Fibroblast of mammary gland (primary cell): ENCODE measurements at regions not wholly inside any gene's neighbourhood (a gene's known extent, or its start where the extent isn't known, plus 50 kb on each side); places are given as distances from the start of the nearest gene placed in this dataset.

Source experiments
- DNase-seq: peaks from one replicate; pipeline ENCODE4 v3.0.0-alpha.2; 2010; ENCODE audit warnings: low read depth
- H3K4me3 ChIP-seq: 2 replicates; pipeline ENCODE4 v1.5.1; 2011; ENCODE audit warnings: low read depth, mild to moderate bottlenecking, low read length, moderate library complexity; ENCODE audit not compliant: control insufficient read depth
- TF ChIP-seq, protein P1 (sequence below): conservative IDR thresholded peaks from 2 replicates; pipeline ENCODE4 v1.5.1; 2011; ENCODE audit warnings: low read depth, low read length, inconsistent platforms; ENCODE audit not compliant: control insufficient read depth, insufficient read depth

DNA sequence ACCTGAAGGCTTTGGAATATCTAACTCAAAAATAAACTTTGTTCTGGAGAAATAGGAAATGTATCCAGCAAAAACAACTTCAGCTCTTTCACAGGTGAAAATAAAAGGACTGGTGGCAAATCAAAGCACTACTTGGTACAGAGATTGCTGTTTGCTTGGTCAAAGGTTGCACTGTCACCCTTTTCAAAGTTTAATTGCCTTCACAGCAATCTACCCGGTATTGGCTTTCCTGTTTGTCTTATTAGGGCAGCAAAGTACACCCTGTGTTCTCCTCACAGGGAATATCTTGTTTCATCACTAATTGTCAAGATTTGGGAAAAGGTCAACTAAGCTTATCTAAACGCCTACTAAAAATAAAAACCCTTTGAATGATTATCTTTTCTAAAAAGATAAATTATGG lies 214.1 kb upstream of the ADCY2 start:
- TF ChIP-seq, protein P1, sequence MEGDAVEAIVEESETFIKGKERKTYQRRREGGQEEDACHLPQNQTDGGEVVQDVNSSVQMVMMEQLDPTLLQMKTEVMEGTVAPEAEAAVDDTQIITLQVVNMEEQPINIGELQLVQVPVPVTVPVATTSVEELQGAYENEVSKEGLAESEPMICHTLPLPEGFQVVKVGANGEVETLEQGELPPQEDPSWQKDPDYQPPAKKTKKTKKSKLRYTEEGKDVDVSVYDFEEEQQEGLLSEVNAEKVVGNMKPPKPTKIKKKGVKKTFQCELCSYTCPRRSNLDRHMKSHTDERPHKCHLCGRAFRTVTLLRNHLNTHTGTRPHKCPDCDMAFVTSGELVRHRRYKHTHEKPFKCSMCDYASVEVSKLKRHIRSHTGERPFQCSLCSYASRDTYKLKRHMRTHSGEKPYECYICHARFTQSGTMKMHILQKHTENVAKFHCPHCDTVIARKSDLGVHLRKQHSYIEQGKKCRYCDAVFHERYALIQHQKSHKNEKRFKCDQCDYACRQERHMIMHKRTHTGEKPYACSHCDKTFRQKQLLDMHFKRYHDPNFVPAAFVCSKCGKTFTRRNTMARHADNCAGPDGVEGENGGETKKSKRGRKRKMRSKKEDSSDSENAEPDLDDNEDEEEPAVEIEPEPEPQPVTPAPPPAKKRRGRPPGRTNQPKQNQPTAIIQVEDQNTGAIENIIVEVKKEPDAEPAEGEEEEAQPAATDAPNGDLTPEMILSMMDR, result no peak
- H3K4me3 ChIP-seq, result no peak overlapping the region
- DNase-seq, result no peak

DNA sequence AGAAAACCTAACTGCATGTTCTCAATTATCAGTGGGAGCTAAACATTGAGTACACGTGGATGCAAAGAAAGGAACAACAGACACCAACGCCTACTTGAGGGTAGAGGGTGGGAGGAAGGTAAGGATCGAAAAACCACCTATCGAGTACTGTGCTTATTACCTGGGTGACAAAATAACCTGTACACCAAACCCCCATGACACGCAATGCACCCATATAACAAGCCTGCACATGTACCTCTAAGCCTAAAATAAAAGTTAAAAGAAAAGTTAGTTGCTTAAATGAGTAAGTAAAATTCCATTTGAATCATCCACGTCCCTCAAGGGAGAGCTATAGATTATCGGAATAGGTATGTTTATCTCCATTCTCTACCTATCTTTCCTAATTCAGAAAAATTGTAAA lies 210.2 kb upstream of the ADCY2 start:
- no peak for DNase-seq
- TF ChIP-seq, protein P1, result no peak
- H3K4me3 ChIP-seq, result no peak overlapping the region

DNA sequence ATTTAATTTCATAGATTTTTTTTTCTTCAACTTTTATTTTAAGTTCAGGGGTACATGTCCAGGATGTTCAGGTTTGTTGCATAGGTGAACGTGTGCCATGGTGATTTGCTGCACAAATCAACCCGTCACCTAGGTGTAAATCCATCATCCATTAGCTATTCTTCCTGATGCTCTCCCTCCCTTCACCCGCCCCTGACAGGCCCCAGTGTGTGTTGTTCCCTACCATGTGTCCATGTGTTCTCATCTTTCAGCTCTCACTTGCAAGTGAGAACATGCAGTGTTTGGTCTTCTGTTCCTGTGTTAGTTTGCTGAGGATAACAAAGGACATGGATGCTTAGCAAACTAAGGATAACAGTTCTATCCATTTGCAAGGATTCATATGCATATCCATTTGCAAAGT lies 209.1 kb upstream of the ADCY2 start:
- no peak for DNase-seq
- TF ChIP-seq, protein P1, result no peak
- H3K4me3 ChIP-seq, result no peak overlapping the region

DNA sequence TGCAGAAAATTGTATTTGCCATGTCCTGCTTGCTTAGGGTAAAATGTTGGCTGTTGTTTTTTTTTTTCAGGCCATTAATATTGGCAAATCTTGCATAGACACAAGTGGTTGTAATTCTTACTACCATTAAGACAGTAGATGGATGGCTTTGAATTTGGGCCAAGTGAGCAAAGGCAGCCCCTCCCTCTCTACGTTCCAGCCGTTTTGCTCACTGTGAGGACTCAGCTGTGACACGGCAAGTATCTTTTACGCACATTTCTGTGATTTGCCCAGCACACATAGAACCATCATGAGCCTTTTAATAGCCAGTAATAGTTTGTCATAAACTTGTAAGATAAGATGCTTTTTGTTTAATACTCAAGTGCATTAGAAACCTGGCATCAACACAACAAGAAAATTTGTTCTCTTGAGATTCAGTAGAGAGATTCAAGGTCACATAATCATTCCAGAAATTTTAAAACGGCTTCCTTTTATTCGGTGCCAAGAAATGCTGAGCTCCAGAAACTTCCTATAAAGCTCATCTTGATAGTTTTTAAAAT lies 205.2 kb upstream of the ADCY2 start:
- TF ChIP-seq, protein P1, result no peak
- H3K4me3 ChIP-seq, result no peak overlapping the region
- no peak for DNase-seq

DNA sequence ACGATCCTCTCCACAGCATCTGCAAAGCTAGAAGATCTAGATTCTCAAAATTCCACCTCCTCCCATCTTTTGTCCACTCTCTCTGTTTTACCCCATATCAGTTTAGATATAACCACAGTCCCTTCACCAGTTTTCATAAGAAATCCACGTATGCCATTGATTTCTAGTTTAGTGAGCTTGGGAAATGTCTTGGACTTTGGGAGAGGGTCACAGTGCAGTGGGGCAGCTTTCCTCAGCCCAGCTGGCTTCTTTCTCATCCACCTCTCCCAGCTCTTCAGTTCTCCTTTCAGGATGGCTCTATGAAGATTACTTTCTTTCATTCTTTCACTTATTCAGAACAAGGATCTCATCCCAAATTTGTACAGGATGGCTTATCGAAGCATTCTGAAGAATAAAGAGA lies 203.9 kb upstream of the ADCY2 start:
- TF ChIP-seq, protein P1, result no peak
- no peak overlapping the region for H3K4me3 ChIP-seq
- DNase-seq, result no peak

DNA sequence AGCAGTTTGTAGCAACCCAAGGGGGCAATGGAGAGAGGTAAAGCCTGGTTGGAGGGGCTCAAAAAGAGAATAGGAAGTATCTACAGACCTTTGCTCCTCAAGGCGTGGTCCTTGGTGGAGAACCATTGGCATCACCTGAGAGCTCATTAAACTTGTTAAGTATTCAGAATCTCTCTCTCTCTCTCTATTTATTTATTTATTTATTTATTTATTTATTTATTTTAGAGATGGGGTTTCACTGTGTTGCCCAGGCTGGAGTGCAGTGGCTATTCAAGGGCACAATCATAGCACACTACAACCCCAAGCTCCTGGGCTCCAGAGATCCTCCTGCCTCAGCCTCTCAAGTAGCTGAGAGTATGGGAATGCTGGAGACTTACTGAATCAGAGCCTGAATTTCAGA lies 193.1 kb upstream of the ADCY2 start:
- TF ChIP-seq, protein P1, result no peak
- H3K4me3 ChIP-seq, result no peak overlapping the region
- no peak for DNase-seq

DNA sequence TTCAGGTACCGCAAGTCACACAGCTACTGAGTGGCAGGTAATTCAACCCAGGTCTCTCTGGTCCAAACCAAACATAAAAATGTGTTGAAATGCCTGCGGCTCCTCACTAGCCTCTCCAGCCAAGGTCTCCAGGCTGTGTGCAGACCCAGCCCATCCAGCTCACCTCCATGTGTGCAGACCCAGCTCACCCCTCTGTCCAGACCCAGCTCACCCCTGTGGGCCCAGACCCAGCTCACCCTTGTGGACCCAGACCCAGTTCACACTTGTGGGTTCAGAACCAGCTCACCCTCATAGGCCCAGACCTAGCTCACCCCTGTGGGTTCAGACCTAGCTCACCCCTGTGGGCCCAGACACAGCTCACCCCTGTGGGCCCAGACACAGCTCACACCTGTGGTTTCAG lies 188.0 kb upstream of the ADCY2 start:
- TF ChIP-seq, protein P1, result no peak
- no peak overlapping the region for H3K4me3 ChIP-seq
- no peak for DNase-seq
